Panc1 (cell line): ENCODE measurements at regions not wholly inside any gene's neighbourhood (a gene's known extent, or its start where the extent isn't known, plus 50 kb on each side); places are given as distances from the start of the nearest gene placed in this dataset.

Source experiments
- ATAC-seq: fragments of 200-7000 bp; cut with Tn5 transposase; 2 replicates; pipeline ENCODE4 v1.9.1; 2020; ENCODE audit warnings: mild to moderate bottlenecking, moderate library complexity
- BruUV-seq: library from RNA; stranded (reverse); fragments of 400-500 nt; replicated peaks from 2 replicates; lab custom pipeline; 2021; lab: Mats Ljungman, UMichigan
- CTCF ChIA-PET: fragments of 300-600 bp; sonication (Branson Sonifier 250); formaldehyde crosslinking; loops from one replicate; lab custom pipeline; 2022; ENCODE audit warnings: antibody characterized with exemption; lab: Charles Lee
- POLR2A ChIA-PET: fragments of 300-600 bp; sonication (Branson Sonifier 250); formaldehyde crosslinking; loops from one replicate; lab custom pipeline; 2022; ENCODE audit warnings: antibody characterized with exemption; lab: Charles Lee
- DNase-seq: peaks from one replicate; pipeline ENCODE4 v3.0.0-alpha.2; 2010; ENCODE audit warnings: low read depth, low spot score
- H3K27ac ChIP-seq: 2 replicates; pipeline ENCODE4 v1.5.1; 2011; ENCODE audit warnings: mild to moderate bottlenecking, low read length, inconsistent platforms
- H3K27me3 ChIP-seq: fragments of 200-500 bp; sonication (Bioruptor generic); 2 replicates; pipeline ENCODE4 v1.6.0; 2014; ENCODE audit warnings: low read length, inconsistent platforms; ENCODE audit not compliant: control insufficient read depth, insufficient read depth
- H3K36me3 ChIP-seq: fragments of 200-500 bp; sonication (Bioruptor generic); 2 replicates; pipeline ENCODE4 v1.5.1; 2014; ENCODE audit warnings: inconsistent platforms, mild to moderate bottlenecking, low read length, moderate library complexity; ENCODE audit not compliant: control insufficient read depth, insufficient read depth
- H3K4me1 ChIP-seq: 2 replicates; pipeline ENCODE4 v1.5.1; 2011; ENCODE audit warnings: inconsistent platforms, mild to moderate bottlenecking, low read length, moderate library complexity; ENCODE audit not compliant: control insufficient read depth, insufficient read depth
- H3K4me3 ChIP-seq, 2 experiments: 2 replicates each; pipeline ENCODE4 v1.5.1; 2011 to 2012; ENCODE audit warnings: low read depth in 2 of 2, low read length in 2 of 2, mild to moderate bottlenecking in 2 of 2, inconsistent platforms in 1 of 2, moderate library complexity in 1 of 2
- H3K9me3 ChIP-seq: fragments of 200-500 bp; sonication (Bioruptor generic); 2 replicates; pipeline ENCODE4 v1.5.1; 2014; ENCODE audit warnings: low read depth, mild to moderate bottlenecking, inconsistent platforms, low read length, moderate library complexity; ENCODE audit not compliant: control insufficient read depth, insufficient read depth
- CTCF ChIP-seq: fragments of 450-650 bp; IDR thresholded peaks from 2 replicates; pipeline ENCODE4 v1.5.1; 2017; ENCODE audit warnings: mild to moderate bottlenecking
- POLR2AphosphoS5 ChIP-seq: IDR thresholded peaks from 2 replicates; pipeline ENCODE4 v1.6.1; 2012; ENCODE audit warnings: mild to moderate bottlenecking, low read depth, low read length, moderate library complexity
- REST ChIP-seq, 2 experiments: IDR thresholded peaks; 2 replicates each; pipeline ENCODE4 v1.6.1; 2011 to 2012; ENCODE audit warnings: low read depth in 2 of 2, control low read depth in 1 of 2, low read length in 1 of 2, mild to moderate bottlenecking in 1 of 2, moderate library complexity in 1 of 2; ENCODE audit not compliant: insufficient read depth in 1 of 2
- SIN3A ChIP-seq: IDR thresholded peaks from 2 replicates; pipeline ENCODE4 v1.6.1; 2012; ENCODE audit warnings: low read depth, mild to moderate bottlenecking, low read length, moderate library complexity, borderline replicate concordance; ENCODE audit not compliant: insufficient read depth
- TCF7L2 ChIP-seq: IDR thresholded peaks from 2 replicates; pipeline ENCODE4 v1.6.1; 2011; ENCODE audit warnings: mild to moderate bottlenecking, low read depth, low read length, inconsistent platforms
- in situ Hi-C: cut with HindIII; loops from 2 replicates; pipeline ENCODE4 v1.10.0; 2016; ENCODE audit warnings: low sequenced_read_pairs, low pct_unique_long_range_greater_than_20kb
- intact Hi-C: fragments of 100-400 bp; cut with micrococcal nuclease; formaldehyde crosslinking; loops from one replicate; pipeline ENCODE4 v1.10.0; 2022; ENCODE audit not compliant: unreplicated experiment

- Histone ChIP-seq H3K36me3 (no peaks in the 10 kb centered on the region), H3K9me3 (no peaks in the 10 kb centered on the region; the same call in 1 of the 2 replicates), H3K4me1 (no peaks in the 10 kb centered on the region), H3K4me3 (no peak overlapping the region), H3K27me3 (no peaks in the 10 kb centered on the region), H3K27ac (no peak overlapping the region)
- ATAC-seq (no peak), DNase-seq (no peak)
- no TSS peak for BruUV-seq
- TF ChIP-seq CTCF (no peak), POLR2AphosphoS5 (no peak), REST (IDR thresholded peaks at IDR 0.05; ENCODE audit: insufficient read depth in 1 of 2, low read depth in 2 of 2, low read length in 1 of 2) (no peak), SIN3A (no peak), TCF7L2 (no peak)
- in situ Hi-C loops (no loop called here), intact Hi-C loops (no loop called here)
- ChIA-PET CTCF (no interaction called here), POLR2A (no interaction called here)
Measured at GRCh38 chr5:165296401-165297130, 1791.1 kb downstream of the MAT2B start.

GRCh38 chr5:165304193-165304827 is 1798.9 kb downstream of the MAT2B start:
- DNase-seq (no peak), ATAC-seq (no peak)
- in situ Hi-C loops = no loop called here
- H3K27me3 ChIP-seq = no peaks in the 10 kb centered on the region
- H3K36me3 ChIP-seq = no peaks in the 10 kb centered on the region
- TF ChIP-seq TCF7L2 = no peak
- no peak for TF ChIP-seq CTCF
- TF ChIP-seq SIN3A = no peak
- TF ChIP-seq POLR2AphosphoS5 = no peak
- no peak for TF ChIP-seq REST (IDR thresholded peaks at IDR 0.05; ENCODE audit: insufficient read depth in 1 of 2, low read depth in 2 of 2, low read length in 1 of 2)
- intact Hi-C loops = no loop called here
- H3K4me3 ChIP-seq = no peak overlapping the region
- H3K27ac ChIP-seq = no peak overlapping the region
- ChIA-PET POLR2A (no interaction called here), CTCF (no interaction called here)
- H3K9me3 ChIP-seq = no peaks in the 10 kb centered on the region; the same call in 1 of the 2 replicates
- BruUV-seq = no TSS peak
- no peaks in the 10 kb centered on the region for H3K4me1 ChIP-seq
